ENCODE measurements at regions not wholly inside any gene's neighbourhood (a gene's known extent, or its start where the extent isn't known, plus 50 kb on each side); places are given as distances from the start of the nearest gene placed in this dataset.
A peak's percentile ranks its signal among the peaks of the same experiment; 100 is the strongest.

GRCh38 chr3:177345049-177345972 lies 148.0 kb upstream of the TBL1XR1 start:
- DNase-seq (ENCODE audit: low spot score), result peak; percentile 97
- Histone ChIP-seq H3K27ac (ENCODE audit: low read depth, low read length, poor library complexity, severe bottlenecking) (peak overlapping the region; percentile 81), H3K27me3 (replicated peaks; ENCODE audit: insufficient read depth, low read depth, low read length, poor library complexity) (no peaks in the 10 kb centered on the region), H3K36me3 (ENCODE audit: insufficient read depth, low read length, poor library complexity, severe bottlenecking) (no peaks in the 10 kb centered on the region), H3K4me1 (ENCODE audit: insufficient read depth, low read length, poor library complexity, severe bottlenecking) (peaks cover 70% of the 10 kb centered on the region), H3K4me3 (ENCODE audit: low read depth, low read length, poor library complexity, severe bottlenecking) (no peak overlapping the region), H3K9me3 (ENCODE audit: low read depth, low read length, poor library complexity, severe bottlenecking) (no peaks in the 10 kb centered on the region)
- POLR2A ChIA-PET (ENCODE audit: low non-redundant PET), result no interaction called here
- intact Hi-C loops (cut with micrococcal nuclease; ENCODE audit: unreplicated experiment), result no loop called here
- TF ChIP-seq EZH2 (IDR thresholded peaks at IDR 0.05; ENCODE audit: borderline replicate concordance, low read depth, low read length, poor library complexity, severe bottlenecking) (no peak), CTCF (conservative IDR thresholded peaks at IDR 0.05; ENCODE audit: low read depth, low read length) (no peak)
- CTCF ChIA-PET, result no interaction called here
- BruUV-seq (replicated peaks), result TSS peak; percentile 68

GRCh38 chr3:177345973-177346503 lies 148.8 kb upstream of the TBL1XR1 start:
- H3K36me3 ChIP-seq (ENCODE audit: insufficient read depth, low read length, poor library complexity, severe bottlenecking), result no peaks in the 10 kb centered on the region
- peaks cover 72% of the 10 kb centered on the region for H3K4me1 ChIP-seq (ENCODE audit: insufficient read depth, low read length, poor library complexity, severe bottlenecking)
- H3K27ac ChIP-seq (ENCODE audit: low read depth, low read length, poor library complexity, severe bottlenecking), result peak overlapping the region; percentile 81
- no peaks in the 10 kb centered on the region for H3K27me3 ChIP-seq (replicated peaks; ENCODE audit: insufficient read depth, low read depth, low read length, poor library complexity)
- DNase-seq (ENCODE audit: low spot score), result no peak
- no peak overlapping the region for H3K4me3 ChIP-seq (ENCODE audit: low read depth, low read length, poor library complexity, severe bottlenecking)
- TSS peak; percentile 46 for BruUV-seq (replicated peaks)
- H3K9me3 ChIP-seq (ENCODE audit: low read depth, low read length, poor library complexity, severe bottlenecking), result no peaks in the 10 kb centered on the region
- ChIA-PET CTCF (no interaction called here), POLR2A (ENCODE audit: low non-redundant PET) (no interaction called here)
- intact Hi-C loops (cut with micrococcal nuclease; ENCODE audit: unreplicated experiment), result no loop called here
- TF ChIP-seq CTCF (conservative IDR thresholded peaks at IDR 0.05; ENCODE audit: low read depth, low read length) (no peak), EZH2 (IDR thresholded peaks at IDR 0.05; ENCODE audit: borderline replicate concordance, low read depth, low read length, poor library complexity, severe bottlenecking) (no peak)

- TF ChIP-seq CTCF (conservative IDR thresholded peaks at IDR 0.05; ENCODE audit: low read depth, low read length) (no peak), EZH2 (IDR thresholded peaks at IDR 0.05; ENCODE audit: borderline replicate concordance, low read depth, low read length, poor library complexity, severe bottlenecking) (no peak)
- no TSS peak for BruUV-seq (replicated peaks)
- Histone ChIP-seq H3K4me3 (ENCODE audit: low read depth, low read length, poor library complexity, severe bottlenecking) (no peak overlapping the region), H3K9me3 (ENCODE audit: low read depth, low read length, poor library complexity, severe bottlenecking) (no peaks in the 10 kb centered on the region), H3K27me3 (replicated peaks; ENCODE audit: insufficient read depth, low read depth, low read length, poor library complexity) (no peaks in the 10 kb centered on the region), H3K4me1 (ENCODE audit: insufficient read depth, low read length, poor library complexity, severe bottlenecking) (peaks cover 72% of the 10 kb centered on the region), H3K36me3 (ENCODE audit: insufficient read depth, low read length, poor library complexity, severe bottlenecking) (no peaks in the 10 kb centered on the region), H3K27ac (ENCODE audit: low read depth, low read length, poor library complexity, severe bottlenecking) (peak overlapping the region; percentile 21)
- POLR2A ChIA-PET (ENCODE audit: low non-redundant PET), result no interaction called here
- no peak for DNase-seq (ENCODE audit: low spot score)
- intact Hi-C loops (cut with micrococcal nuclease; ENCODE audit: unreplicated experiment), result no loop called here
- CTCF ChIA-PET, result no interaction called here
Observed at GRCh38 chr3:177346878-177347277, 149.6 kb upstream of the TBL1XR1 start.

Data from A673 (cell line).